Loucy (cell line): ENCODE measurements at regions not wholly inside any gene's neighbourhood (a gene's known extent, or its start where the extent isn't known, plus 50 kb on each side); places are given as distances from the start of the nearest gene placed in this dataset.

Source experiments
- H2AFZ ChIP-seq: fragments of 200-600 bp; sonication (generic); 2 replicates; pipeline ENCODE4 v1.6.0; 2016; ENCODE audit warnings: antibody characterized with exemption, mild to moderate bottlenecking, low read length, moderate library complexity
- H3F3A ChIP-seq: fragments of 200-600 bp; 2 replicates; pipeline ENCODE4 v1.6.0; 2016; ENCODE audit warnings: antibody characterized with exemption, low read depth, mild to moderate bottlenecking
- H3K27me3 ChIP-seq: fragments of 200-600 bp; sonication (generic); 2 replicates; pipeline ENCODE4 v1.6.1; 2014; ENCODE audit warnings: low read length, mild to moderate bottlenecking; ENCODE audit not compliant: insufficient read depth, poor library complexity, severe bottlenecking
- H3K36me3 ChIP-seq: fragments of 200-600 bp; sonication (generic); 2 replicates; pipeline ENCODE4 v1.6.1; 2016; ENCODE audit warnings: low read length; ENCODE audit not compliant: insufficient read depth
- H3K4me1 ChIP-seq: fragments of 200-600 bp; sonication (generic); 2 replicates; pipeline ENCODE4 v1.5.1; 2014; ENCODE audit warnings: low read length, mild to moderate bottlenecking; ENCODE audit not compliant: insufficient read depth, poor library complexity, severe bottlenecking
- H3K4me2 ChIP-seq: fragments of 200-600 bp; sonication (generic); 2 replicates; pipeline ENCODE4 v1.6.0; 2014; ENCODE audit warnings: antibody characterized with exemption, low read length, low read depth, mild to moderate bottlenecking; ENCODE audit not compliant: poor library complexity, severe bottlenecking
- H3K4me3 ChIP-seq: fragments of 200-600 bp; sonication (generic); 2 replicates; pipeline ENCODE4 v1.5.1; 2014; ENCODE audit warnings: low read length, mild to moderate bottlenecking, mixed read lengths; ENCODE audit not compliant: poor library complexity, severe bottlenecking
- H3K79me2 ChIP-seq: fragments of 200-600 bp; sonication (generic); 2 replicates; pipeline ENCODE4 v1.6.1; 2014; ENCODE audit warnings: low read length; ENCODE audit not compliant: insufficient read depth
- H3K9ac ChIP-seq: fragments of 200-600 bp; sonication (generic); 2 replicates; pipeline ENCODE4 v1.6.0; 2014; ENCODE audit warnings: mild to moderate bottlenecking, low read depth, low read length, moderate library complexity; ENCODE audit not compliant: poor library complexity, severe bottlenecking
- H3K9me2 ChIP-seq: fragments of 200-600 bp; sonication (generic); replicated peaks from 2 replicates; pipeline ENCODE4 v1.6.1; 2016; ENCODE audit warnings: low read depth, low read length, mixed read lengths
- H3K9me3 ChIP-seq: fragments of 200-600 bp; sonication (generic); 2 replicates; pipeline ENCODE4 v1.6.1; 2014; ENCODE audit warnings: mild to moderate bottlenecking, antibody characterized with exemption, low read length, low read depth; ENCODE audit not compliant: insufficient read depth
- H4K20me1 ChIP-seq: fragments of 200-600 bp; sonication (generic); 2 replicates; pipeline ENCODE4 v1.6.0; 2014; ENCODE audit warnings: antibody characterized with exemption, low read length, mild to moderate bottlenecking; ENCODE audit not compliant: insufficient read depth, poor library complexity, severe bottlenecking
- EZH2phosphoT487 ChIP-seq: fragments of 200-600 bp; IDR thresholded peaks from 2 replicates; pipeline ENCODE4 v1.6.1; 2018; ENCODE audit warnings: antibody characterized with exemption, mild to moderate bottlenecking, moderate library complexity, borderline replicate concordance
- TF ChIP-seq, protein P1 (sequence below): fragments of 200-600 bp; sonication (generic); conservative IDR thresholded peaks from 2 replicates; pipeline ENCODE4 v1.5.1; 2014; ENCODE audit warnings: mild to moderate bottlenecking, antibody characterized with exemption, low read length

DNA sequence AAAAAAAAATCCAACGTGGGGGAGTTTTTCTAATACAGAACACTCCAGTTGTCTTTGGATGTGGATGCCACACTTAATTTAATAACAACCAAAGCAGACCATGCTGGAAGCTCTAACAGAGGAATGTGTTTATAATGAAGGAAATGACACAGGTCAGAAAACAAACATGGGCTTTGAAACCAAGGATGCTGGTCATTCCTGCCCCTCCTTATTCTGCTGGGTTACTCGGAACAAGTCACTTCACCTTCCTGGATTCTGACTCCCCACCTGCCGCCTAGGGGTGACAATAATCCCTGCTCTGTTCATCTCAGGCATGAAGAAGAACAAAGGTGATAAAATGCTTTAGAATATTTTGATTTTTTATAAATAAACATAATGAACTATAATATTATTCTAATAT, 240.9 kb upstream of the ADAMTS9 start:
- TF ChIP-seq, protein P1, sequence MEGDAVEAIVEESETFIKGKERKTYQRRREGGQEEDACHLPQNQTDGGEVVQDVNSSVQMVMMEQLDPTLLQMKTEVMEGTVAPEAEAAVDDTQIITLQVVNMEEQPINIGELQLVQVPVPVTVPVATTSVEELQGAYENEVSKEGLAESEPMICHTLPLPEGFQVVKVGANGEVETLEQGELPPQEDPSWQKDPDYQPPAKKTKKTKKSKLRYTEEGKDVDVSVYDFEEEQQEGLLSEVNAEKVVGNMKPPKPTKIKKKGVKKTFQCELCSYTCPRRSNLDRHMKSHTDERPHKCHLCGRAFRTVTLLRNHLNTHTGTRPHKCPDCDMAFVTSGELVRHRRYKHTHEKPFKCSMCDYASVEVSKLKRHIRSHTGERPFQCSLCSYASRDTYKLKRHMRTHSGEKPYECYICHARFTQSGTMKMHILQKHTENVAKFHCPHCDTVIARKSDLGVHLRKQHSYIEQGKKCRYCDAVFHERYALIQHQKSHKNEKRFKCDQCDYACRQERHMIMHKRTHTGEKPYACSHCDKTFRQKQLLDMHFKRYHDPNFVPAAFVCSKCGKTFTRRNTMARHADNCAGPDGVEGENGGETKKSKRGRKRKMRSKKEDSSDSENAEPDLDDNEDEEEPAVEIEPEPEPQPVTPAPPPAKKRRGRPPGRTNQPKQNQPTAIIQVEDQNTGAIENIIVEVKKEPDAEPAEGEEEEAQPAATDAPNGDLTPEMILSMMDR = no peak
- TF ChIP-seq EZH2phosphoT487 = no peak
- Histone ChIP-seq H3K79me2 (no peaks in the 10 kb centered on the region), H3K9me2 (no peaks in the 10 kb centered on the region), H2AFZ (no peak overlapping the region), H3F3A (no peaks in the 10 kb centered on the region), H3K27me3 (no peaks in the 10 kb centered on the region), H4K20me1 (no peaks in the 10 kb centered on the region), H3K4me3 (no peak overlapping the region), H3K9me3 (no peaks in the 10 kb centered on the region), H3K9ac (no peak overlapping the region), H3K36me3 (no peaks in the 10 kb centered on the region), H3K4me2 (no peak overlapping the region), H3K4me1 (no peaks in the 10 kb centered on the region)

DNA sequence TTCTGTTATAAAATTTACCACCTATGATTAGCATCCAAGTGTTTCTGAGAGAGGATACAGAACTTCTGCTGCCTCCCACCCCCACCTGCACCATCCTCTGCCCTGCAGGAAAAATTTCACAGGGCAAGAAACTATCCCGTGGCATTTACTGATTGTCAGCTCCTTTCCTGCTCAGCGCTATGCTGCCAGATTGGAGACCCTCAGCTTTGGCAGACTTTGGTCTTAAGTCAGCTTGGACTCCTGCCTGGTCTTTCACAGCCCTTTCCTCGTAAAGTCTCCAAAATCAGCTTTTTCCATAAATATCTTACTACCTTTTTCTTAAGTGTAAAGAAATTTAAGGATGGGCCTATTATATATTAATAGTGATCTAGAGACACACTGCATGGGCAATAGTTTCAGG, 239.9 kb upstream of the ADAMTS9 start:
- Histone ChIP-seq H3K36me3 (no peaks in the 10 kb centered on the region), H3K9me3 (no peaks in the 10 kb centered on the region), H3K4me1 (no peaks in the 10 kb centered on the region), H2AFZ (no peak overlapping the region), H3K27me3 (no peaks in the 10 kb centered on the region), H3K4me3 (no peak overlapping the region), H3K4me2 (no peak overlapping the region), H4K20me1 (no peaks in the 10 kb centered on the region), H3F3A (no peaks in the 10 kb centered on the region), H3K9ac (no peak overlapping the region), H3K79me2 (no peaks in the 10 kb centered on the region), H3K9me2 (no peaks in the 10 kb centered on the region)
- TF ChIP-seq, protein P1 = no peak
- TF ChIP-seq EZH2phosphoT487 = no peak

DNA sequence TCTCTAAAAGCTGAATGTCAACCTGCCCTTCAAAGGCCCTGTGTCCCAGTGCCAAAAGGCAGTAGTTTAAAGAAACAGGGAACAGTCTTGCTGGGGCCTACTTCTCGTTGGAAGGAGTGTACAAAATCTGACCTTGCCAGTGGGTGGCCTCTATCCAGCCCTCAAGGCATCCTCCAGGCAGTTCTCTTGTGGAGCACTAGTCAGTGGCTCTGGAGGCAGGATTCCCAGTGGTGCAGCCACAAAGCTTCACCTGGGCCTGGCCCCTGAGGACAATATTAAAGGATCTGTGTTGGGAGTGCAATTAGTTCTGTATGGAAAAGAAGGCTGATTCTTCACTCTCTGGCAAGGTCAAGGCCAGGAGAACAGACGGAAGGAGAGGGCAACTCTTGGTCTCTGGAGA, 237.8 kb upstream of the ADAMTS9 start:
- H3K9ac ChIP-seq = no peak overlapping the region
- H3K4me3 ChIP-seq = no peak overlapping the region
- H4K20me1 ChIP-seq = no peaks in the 10 kb centered on the region
- H3K27me3 ChIP-seq = no peaks in the 10 kb centered on the region
- H3K9me2 ChIP-seq = no peaks in the 10 kb centered on the region
- no peaks in the 10 kb centered on the region for H3K36me3 ChIP-seq
- no peak overlapping the region for H2AFZ ChIP-seq
- TF ChIP-seq, protein P1 = no peak
- TF ChIP-seq EZH2phosphoT487 = no peak
- H3K79me2 ChIP-seq = no peaks in the 10 kb centered on the region
- H3K4me2 ChIP-seq = no peak overlapping the region
- 0 out of 2 replicates have a peak, but pooled peaks cover 2% of the 10 kb centered on the region for H3K9me3 ChIP-seq
- H3K4me1 ChIP-seq = no peaks in the 10 kb centered on the region
- no peaks in the 10 kb centered on the region for H3F3A ChIP-seq
